Stimulated activated CD4-positive, alpha-beta T cell treated with anti-CD3 and anti-CD28 coated beads, Interleukin-1b, Interleukin-23, amount 100 ng/mL, for 24 hours (primary cell): ENCODE measurements at regions not wholly inside any gene's neighbourhood (a gene's known extent, or its start where the extent isn't known, plus 50 kb on each side); places are given as distances from the start of the nearest gene placed in this dataset.

Experiments used
- DNase-seq, 4 experiments: peaks; one replicate each; pipeline ENCODE4 v3.0.0-alpha.2; 2020; ENCODE audit warnings: low read depth in 4 of 4, low spot score in 1 of 4

DNA sequence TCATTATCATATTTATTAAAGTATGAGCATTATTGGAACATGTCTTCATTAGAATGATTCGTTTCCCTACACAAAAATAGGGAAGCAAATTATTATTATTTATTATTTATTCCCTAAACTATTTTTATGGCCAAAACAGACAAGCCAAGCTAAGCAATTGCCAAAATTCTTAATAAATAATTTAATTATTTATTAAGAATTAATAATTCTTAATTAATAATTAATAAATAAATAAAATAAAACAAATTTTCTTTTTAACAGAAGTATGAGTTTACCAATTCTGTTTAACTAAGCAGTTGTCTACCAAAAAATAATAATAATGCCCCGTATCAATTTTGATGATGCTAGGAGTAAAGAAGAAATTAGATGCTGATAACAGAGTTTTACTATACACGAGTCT, 1080.8 kb upstream of the AGA start:
- DNase-seq, result no peak

- DNase-seq, result no peak
These were observed 1093.8 kb upstream of the AGA start for GRCh38 chr4:178535939-178536579.

GRCh38 chr4:178553201-178553600, 1111.0 kb upstream of the AGA start:
- no peak for DNase-seq

- DNase-seq, result no peak
These were observed 1112.1 kb upstream of the AGA start for GRCh38 chr4:178554352-178554751.

DNA sequence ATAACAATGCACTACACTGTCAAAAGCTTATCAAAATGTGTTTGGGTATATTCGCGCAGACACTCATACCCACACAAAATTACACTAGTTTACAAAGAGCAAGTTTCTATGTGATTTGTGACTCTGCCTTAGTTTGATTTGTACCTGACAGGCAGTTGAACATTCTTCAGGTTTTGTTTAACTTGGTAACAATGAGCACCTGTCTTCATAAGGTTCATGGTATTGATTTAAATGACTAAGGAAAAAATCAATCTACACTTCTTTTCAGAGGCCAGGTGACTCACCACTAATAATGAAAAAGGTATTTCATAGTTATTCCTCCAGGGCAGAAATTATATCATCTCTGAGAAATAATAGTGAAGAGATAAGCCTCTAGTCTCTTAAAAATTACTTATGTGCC, 1114.6 kb upstream of the AGA start:
- DNase-seq, result no peak

GRCh38 chr4:178577933-178578332, 1135.7 kb upstream of the AGA start:
- no peak for DNase-seq

DNA sequence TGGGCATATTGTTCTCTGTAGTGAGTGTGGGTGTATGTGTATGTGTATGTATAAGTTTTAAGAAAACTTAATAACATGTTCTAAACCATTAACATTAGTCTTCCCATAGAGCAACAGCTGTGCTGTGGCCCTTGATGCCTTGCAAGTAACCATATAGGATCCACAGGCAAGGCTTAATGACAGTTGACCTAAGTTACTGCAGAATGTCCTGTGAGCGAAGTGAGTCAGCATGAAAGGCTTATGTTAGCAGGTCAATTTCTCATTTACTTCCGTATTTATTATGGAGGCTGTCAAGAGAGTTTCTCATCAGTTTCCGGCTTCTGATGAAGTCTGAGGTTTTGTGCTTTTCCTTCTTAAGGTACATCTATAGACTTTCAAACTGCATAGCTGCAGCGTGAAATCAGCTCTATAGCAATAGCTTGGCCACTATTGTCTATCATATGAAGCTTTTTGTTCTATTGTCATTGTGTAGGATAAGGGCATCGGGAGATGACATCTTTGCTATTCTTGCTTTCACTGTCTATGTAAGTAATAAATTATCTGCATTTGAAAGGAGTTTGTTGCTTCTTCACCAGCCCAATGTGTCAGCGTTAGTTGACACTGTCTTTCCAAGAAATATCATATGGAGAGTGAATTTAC, 1153.4 kb upstream of the AGA start:
- DNase-seq, result no peak

- DNase-seq, result no peak
These were observed 1156.4 kb upstream of the AGA start for GRCh38 chr4:178598672-178599071.

DNA sequence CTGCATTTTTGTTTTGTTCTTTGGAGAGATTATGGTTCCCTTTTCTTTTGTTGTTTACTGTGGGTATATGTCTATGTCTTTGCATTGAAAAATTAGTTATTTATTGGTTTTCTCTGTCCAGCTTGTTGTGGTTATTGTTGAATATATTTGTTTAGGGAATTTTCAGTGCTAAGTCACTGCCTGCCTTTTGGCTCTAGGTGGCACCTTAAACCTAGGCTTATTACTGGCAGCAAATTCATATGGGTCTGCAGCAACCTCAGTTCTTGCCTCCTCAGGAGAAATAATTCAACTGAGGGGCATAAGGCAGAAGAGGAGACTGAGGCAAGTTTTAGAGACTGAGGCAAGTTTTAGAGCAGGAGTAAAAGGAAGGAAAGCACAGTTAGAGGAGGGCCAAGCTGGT, 1157.3 kb upstream of the AGA start:
- DNase-seq, result no peak

- no peak for DNase-seq
These were observed 1160.6 kb upstream of the AGA start for GRCh38 chr4:178602833-178603232.

GRCh38 chr4:178611062-178611461, 1168.8 kb upstream of the AGA start:
- no peak for DNase-seq

- no peak for DNase-seq
These were observed 1170.5 kb upstream of the AGA start for GRCh38 chr4:178612733-178613132.

DNA sequence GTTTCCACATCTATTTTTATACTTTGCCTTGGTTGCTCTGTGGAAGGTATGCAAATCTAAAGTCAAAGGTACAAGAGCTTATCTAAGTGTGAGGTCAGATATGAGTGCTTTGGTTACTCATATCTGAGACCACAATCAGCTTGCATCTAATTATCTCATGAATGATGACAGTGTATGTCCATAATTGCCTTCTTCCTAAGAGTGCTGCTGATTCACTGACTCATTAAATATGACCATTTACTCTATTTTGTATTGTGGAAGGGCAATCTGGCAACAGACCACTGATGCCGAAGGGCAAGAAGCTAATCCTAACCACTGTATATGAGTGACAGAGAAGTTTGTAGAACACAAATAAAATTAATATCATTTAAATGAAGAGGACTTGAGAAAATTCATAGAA, 1190.2 kb upstream of the AGA start:
- DNase-seq, result no peak

GRCh38 chr4:178633263-178633662, 1191.0 kb upstream of the AGA start:
- no peak for DNase-seq

DNA sequence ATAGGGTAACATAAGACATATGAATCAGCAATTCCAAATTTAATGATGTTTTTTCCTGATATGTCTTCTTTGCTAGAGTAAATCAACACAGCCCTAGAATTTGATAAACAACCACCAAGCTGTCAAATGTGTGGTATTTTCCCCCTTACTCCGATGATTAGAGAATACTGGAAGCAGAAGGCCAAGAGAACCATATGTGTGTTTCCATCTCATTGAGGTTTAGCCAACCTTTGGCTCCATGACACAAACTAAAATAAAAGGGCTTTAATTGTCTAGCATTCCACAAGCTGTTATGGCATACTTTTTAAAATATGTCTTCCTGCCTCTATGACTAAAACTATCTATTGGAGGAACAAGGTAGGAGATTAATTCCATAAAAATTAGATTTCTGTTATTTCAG, 1222.4 kb upstream of the AGA start:
- no peak for DNase-seq

DNA sequence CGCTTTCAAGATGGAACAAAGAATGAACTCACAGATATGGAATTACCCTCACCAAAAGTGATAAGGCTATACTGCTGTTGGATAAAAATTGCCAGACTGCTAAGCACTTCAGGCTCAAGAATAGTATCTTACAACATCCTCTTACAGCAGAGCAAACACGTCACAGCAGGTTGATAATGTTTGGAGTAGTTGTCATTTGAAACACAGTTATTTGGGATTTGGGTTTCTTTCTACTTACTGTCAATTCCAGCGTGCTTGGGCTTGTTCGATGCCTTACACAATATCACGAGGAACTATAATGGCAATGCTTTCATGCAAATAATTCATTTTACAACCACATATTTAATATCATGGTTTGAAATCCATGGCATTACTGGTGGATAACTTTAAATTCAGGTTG, 1223.7 kb upstream of the AGA start:
- no peak for DNase-seq

DNA sequence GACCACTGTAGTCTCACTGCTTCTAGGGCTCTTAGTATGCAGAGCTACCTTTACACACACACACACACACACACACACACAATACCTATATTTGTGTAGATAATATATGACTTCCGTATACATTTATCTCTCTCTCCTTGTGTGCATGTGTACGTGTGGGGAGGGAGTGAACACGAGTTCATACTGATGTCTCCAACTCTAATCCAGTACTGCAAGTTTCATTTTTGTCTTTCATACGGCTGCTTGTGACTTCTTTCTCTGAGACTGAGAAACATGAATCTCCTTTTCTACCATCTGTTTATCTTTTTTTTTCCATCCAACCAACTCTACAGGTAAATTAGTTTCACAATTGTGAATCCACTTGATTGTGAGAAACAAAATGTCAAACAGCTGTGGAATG, 1229.5 kb upstream of the AGA start:
- DNase-seq, result no peak

DNA sequence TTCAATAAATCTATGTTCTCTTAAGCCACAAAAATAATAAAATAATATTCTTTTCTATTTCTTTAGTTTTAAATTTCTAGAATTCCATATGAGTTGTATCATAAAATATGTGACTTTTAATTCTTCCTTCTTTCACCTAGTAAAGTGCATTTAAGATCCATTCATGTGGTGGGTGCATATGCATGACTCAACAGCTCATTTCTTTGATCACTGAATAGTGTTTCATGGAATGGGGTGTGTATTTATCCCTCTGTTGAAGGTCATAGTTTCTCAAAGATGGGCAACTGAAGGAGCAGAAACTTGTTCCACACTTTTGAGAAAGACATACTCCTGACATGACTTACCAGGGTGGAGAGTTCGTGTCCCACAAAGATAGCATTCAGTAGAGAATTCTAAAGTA, 1230.3 kb upstream of the AGA start:
- DNase-seq, result no peak

- DNase-seq, result no peak
These were observed 1239.6 kb upstream of the AGA start for GRCh38 chr4:178681871-178682270.

DNA sequence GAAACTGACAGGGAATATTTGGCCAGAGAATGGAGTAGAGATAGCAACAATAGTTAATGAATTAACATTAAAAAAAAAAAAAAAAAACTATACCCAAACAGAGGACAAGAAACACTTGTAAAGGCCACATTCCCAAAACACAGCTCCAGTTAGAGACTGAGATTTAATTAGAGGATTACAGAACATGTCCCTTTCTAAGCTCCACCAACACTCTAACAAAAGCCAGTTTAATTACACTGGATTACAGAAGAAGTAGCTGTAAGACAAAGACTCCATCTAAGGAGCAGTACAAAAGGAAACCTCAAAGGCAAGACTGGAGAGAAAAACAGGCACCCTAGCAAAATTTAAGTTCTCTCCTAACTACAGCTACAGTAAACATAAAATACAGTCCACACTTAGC, 1247.7 kb upstream of the AGA start:
- DNase-seq, result no peak

DNA sequence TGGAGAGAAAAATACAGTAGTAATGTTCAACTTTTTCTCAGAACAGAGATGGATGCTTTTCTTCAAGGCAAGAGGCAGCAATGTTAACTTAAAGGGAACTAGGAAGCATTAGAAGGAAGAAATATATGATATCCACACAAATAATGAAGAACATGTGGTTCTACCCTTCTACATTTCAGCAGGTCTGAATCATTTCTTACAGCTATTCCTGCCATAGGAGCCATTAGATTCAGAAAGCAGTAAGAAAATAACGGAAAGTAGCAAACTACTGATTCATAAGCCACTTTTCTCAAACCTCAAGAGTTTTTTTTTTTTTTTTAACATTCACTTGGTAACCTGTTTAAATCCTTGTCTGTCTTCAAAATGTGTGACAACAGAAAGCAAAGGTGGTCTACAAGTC, 1251.6 kb upstream of the AGA start:
- no peak for DNase-seq

DNA sequence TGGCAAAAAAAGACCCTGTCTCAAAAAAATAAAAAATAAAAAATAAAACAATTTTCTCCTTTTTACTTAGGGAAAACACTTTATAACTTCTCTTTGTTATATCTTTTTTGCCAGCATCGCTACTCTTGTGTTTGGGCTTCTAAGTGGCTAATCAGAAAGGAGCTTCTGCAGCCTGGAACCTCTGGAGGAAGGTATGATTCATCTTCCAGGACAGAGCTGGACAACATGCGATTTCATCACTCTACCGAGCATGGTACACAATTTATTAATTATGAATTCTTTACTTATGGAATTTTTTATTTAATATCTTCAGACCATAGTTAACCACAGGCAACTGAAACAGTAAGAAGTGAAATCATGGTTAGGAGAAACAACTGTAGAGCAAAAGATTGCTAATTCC, 1254.3 kb upstream of the AGA start:
- no peak for DNase-seq

DNA sequence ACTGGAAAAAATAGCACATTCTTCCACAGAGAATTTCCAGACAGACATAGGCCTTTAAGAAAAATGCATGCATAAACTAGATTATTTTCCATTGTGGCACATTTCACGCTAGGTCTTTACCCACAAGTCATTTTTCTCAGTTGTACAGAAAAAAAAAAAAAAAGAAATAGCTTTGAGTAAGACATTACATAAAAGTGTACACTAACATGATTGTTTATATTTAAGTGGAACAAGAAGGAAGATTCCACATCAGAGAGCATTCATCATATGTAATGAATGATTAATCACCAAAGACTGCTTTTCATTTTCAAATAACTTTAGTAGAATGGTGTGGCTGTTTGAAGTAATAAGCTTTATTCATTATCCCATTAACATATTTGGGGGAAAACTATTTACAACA, 1270.2 kb upstream of the AGA start:
- DNase-seq, result no peak
